ENCODE measurements at regions not wholly inside any gene's neighbourhood (a gene's known extent, or its start where the extent isn't known, plus 50 kb on each side); places are given as distances from the start of the nearest gene placed in this dataset.
"Not testable (repeated sequence)": the region's sequence is repeated elsewhere in the genome, so short reads cannot be mapped to it uniquely, and the experiment has no call there.

- Histone ChIP-seq H3K9ac (ENCODE audit: low read length in 2 of 2) (no peak overlapping the region), H3K4me3 (ENCODE audit: low read length in 2 of 2) (no peak overlapping the region), H3K4me1 (ENCODE audit: control insufficient read depth, insufficient read depth, low read length) (peaks cover 11% of the 10 kb centered on the region), H3K9me3 (ENCODE audit: control insufficient read depth in 2 of 2, low read length in 2 of 2) (peaks cover 0 to under 1% of the 10 kb centered on the region in 2 donors), H3K27ac (ENCODE audit: low read length) (no peak overlapping the region), H3K36me3 (ENCODE audit: control insufficient read depth in 2 of 2, insufficient read depth in 2 of 2, low read length in 2 of 2) (no peaks in the 10 kb centered on the region), H3K27me3 (ENCODE audit: control insufficient read depth in 1 of 2, insufficient read depth in 2 of 2, low read length in 2 of 2) (no peaks in the 10 kb centered on the region)
Observed at GRCh38 chr2:8249141-8249540, 432.7 kb upstream of the ID2 start.

GRCh38 chr2:8249769-8250168 is 432.1 kb upstream of the ID2 start:
- Histone ChIP-seq H3K27me3 (ENCODE audit: control insufficient read depth in 1 of 2, insufficient read depth in 2 of 2, low read length in 2 of 2) (no peaks in the 10 kb centered on the region), H3K27ac (ENCODE audit: low read length) (no peak overlapping the region), H3K4me1 (ENCODE audit: control insufficient read depth, insufficient read depth, low read length) (peaks cover 7% of the 10 kb centered on the region), H3K9me3 (ENCODE audit: control insufficient read depth in 2 of 2, low read length in 2 of 2) (no peaks in the 10 kb centered on the region), H3K9ac (ENCODE audit: low read length in 2 of 2) (no peak overlapping the region), H3K4me3 (ENCODE audit: low read length in 2 of 2) (no peak overlapping the region), H3K36me3 (ENCODE audit: control insufficient read depth in 2 of 2, insufficient read depth in 2 of 2, low read length in 2 of 2) (no peaks in the 10 kb centered on the region)

- H3K27me3 ChIP-seq (ENCODE audit: control insufficient read depth in 1 of 2, insufficient read depth in 2 of 2, low read length in 2 of 2); H3K9ac ChIP-seq (ENCODE audit: low read length in 2 of 2); H3K9me3 ChIP-seq (ENCODE audit: control insufficient read depth in 2 of 2, low read length in 2 of 2); H3K4me3 ChIP-seq (ENCODE audit: low read length in 2 of 2); H3K36me3 ChIP-seq (ENCODE audit: control insufficient read depth in 2 of 2, insufficient read depth in 2 of 2, low read length in 2 of 2); H3K27ac ChIP-seq (ENCODE audit: low read length); H3K4me1 ChIP-seq (ENCODE audit: control insufficient read depth, insufficient read depth, low read length): not testable (repeated sequence)
Observed at GRCh38 chr2:8250290-8250689, 431.6 kb upstream of the ID2 start.

- Histone ChIP-seq H3K36me3 (ENCODE audit: control insufficient read depth in 2 of 2, insufficient read depth in 2 of 2, low read length in 2 of 2) (no peaks in the 10 kb centered on the region), H3K27ac (ENCODE audit: low read length) (no peak overlapping the region), H3K4me1 (ENCODE audit: control insufficient read depth, insufficient read depth, low read length) (peaks cover 7% of the 10 kb centered on the region), H3K4me3 (ENCODE audit: low read length in 2 of 2) (no peak overlapping the region), H3K27me3 (ENCODE audit: control insufficient read depth in 1 of 2, insufficient read depth in 2 of 2, low read length in 2 of 2) (no peaks in the 10 kb centered on the region), H3K9ac (ENCODE audit: low read length in 2 of 2) (no peak overlapping the region), H3K9me3 (ENCODE audit: control insufficient read depth in 2 of 2, low read length in 2 of 2) (no peaks in the 10 kb centered on the region)
Observed at GRCh38 chr2:8251291-8251690, 430.6 kb upstream of the ID2 start.

- Histone ChIP-seq H3K27me3 (ENCODE audit: control insufficient read depth in 1 of 2, insufficient read depth in 2 of 2, low read length in 2 of 2) (no peaks in the 10 kb centered on the region), H3K4me3 (ENCODE audit: low read length in 2 of 2) (no peak overlapping the region), H3K9ac (ENCODE audit: low read length in 2 of 2) (no peak overlapping the region), H3K36me3 (ENCODE audit: control insufficient read depth in 2 of 2, insufficient read depth in 2 of 2, low read length in 2 of 2) (no peaks in the 10 kb centered on the region), H3K27ac (ENCODE audit: low read length) (no peak overlapping the region), H3K4me1 (ENCODE audit: control insufficient read depth, insufficient read depth, low read length) (peaks cover 7% of the 10 kb centered on the region), H3K9me3 (ENCODE audit: control insufficient read depth in 2 of 2, low read length in 2 of 2) (no peaks in the 10 kb centered on the region)
Observed at GRCh38 chr2:8251856-8252255, 430.0 kb upstream of the ID2 start.

GRCh38 chr2:8252997-8253694 is 428.7 kb upstream of the ID2 start:
- Histone ChIP-seq H3K9me3 (ENCODE audit: control insufficient read depth in 2 of 2, low read length in 2 of 2) (no peaks in the 10 kb centered on the region), H3K27ac (ENCODE audit: low read length) (no peak overlapping the region), H3K9ac (ENCODE audit: low read length in 2 of 2) (no peak overlapping the region), H3K27me3 (ENCODE audit: control insufficient read depth in 1 of 2, insufficient read depth in 2 of 2, low read length in 2 of 2) (no peaks in the 10 kb centered on the region), H3K4me3 (ENCODE audit: low read length in 2 of 2) (no peak overlapping the region), H3K4me1 (ENCODE audit: control insufficient read depth, insufficient read depth, low read length) (peaks cover 3% of the 10 kb centered on the region), H3K36me3 (ENCODE audit: control insufficient read depth in 2 of 2, insufficient read depth in 2 of 2, low read length in 2 of 2) (no peaks in the 10 kb centered on the region)

GRCh38 chr2:8253781-8254180 is 428.1 kb upstream of the ID2 start:
- H3K36me3 ChIP-seq (ENCODE audit: control insufficient read depth in 2 of 2, insufficient read depth in 2 of 2, low read length in 2 of 2): no peaks in the 10 kb centered on the region

GRCh38 chr2:8254214-8254613 is 427.6 kb upstream of the ID2 start:
- H3K4me1 ChIP-seq (ENCODE audit: control insufficient read depth, insufficient read depth, low read length); H3K9me3 ChIP-seq (ENCODE audit: control insufficient read depth in 2 of 2, low read length in 2 of 2); H3K27ac ChIP-seq (ENCODE audit: low read length); H3K4me3 ChIP-seq (ENCODE audit: low read length in 2 of 2); H3K27me3 ChIP-seq (ENCODE audit: control insufficient read depth in 1 of 2, insufficient read depth in 2 of 2, low read length in 2 of 2); H3K9ac ChIP-seq (ENCODE audit: low read length in 2 of 2); H3K36me3 ChIP-seq (ENCODE audit: control insufficient read depth in 2 of 2, insufficient read depth in 2 of 2, low read length in 2 of 2): not testable (repeated sequence)

More at GRCh38 chr2:8253781-8254180, 428.1 kb upstream of the ID2 start:
- no peak overlapping the region for H3K27ac ChIP-seq (ENCODE audit: low read length)
- no peaks in the 10 kb centered on the region for H3K27me3 ChIP-seq (ENCODE audit: control insufficient read depth in 1 of 2, insufficient read depth in 2 of 2, low read length in 2 of 2)
- H3K4me3 ChIP-seq (ENCODE audit: low read length in 2 of 2): no peak overlapping the region
- no peak overlapping the region for H3K9ac ChIP-seq (ENCODE audit: low read length in 2 of 2)
- no peaks in the 10 kb centered on the region for H3K4me1 ChIP-seq (ENCODE audit: control insufficient read depth, insufficient read depth, low read length)
- no peaks in the 10 kb centered on the region for H3K9me3 ChIP-seq (ENCODE audit: control insufficient read depth in 2 of 2, low read length in 2 of 2)

GRCh38 chr2:8254791-8255447 is 426.9 kb upstream of the ID2 start:
- Histone ChIP-seq H3K36me3 (ENCODE audit: control insufficient read depth in 2 of 2, insufficient read depth in 2 of 2, low read length in 2 of 2) (no peaks in the 10 kb centered on the region), H3K9me3 (ENCODE audit: control insufficient read depth in 2 of 2, low read length in 2 of 2) (no peaks in the 10 kb centered on the region), H3K4me3 (ENCODE audit: low read length in 2 of 2) (no peak overlapping the region), H3K27me3 (ENCODE audit: control insufficient read depth in 1 of 2, insufficient read depth in 2 of 2, low read length in 2 of 2) (no peaks in the 10 kb centered on the region), H3K27ac (ENCODE audit: low read length) (no peak overlapping the region), H3K4me1 (ENCODE audit: control insufficient read depth, insufficient read depth, low read length) (no peaks in the 10 kb centered on the region), H3K9ac (ENCODE audit: low read length in 2 of 2) (no peak overlapping the region)

GRCh38 chr2:8255448-8255800 is 426.4 kb upstream of the ID2 start:
- no peaks in the 10 kb centered on the region for H3K9me3 ChIP-seq (ENCODE audit: control insufficient read depth in 2 of 2, low read length in 2 of 2)
- no peaks in the 10 kb centered on the region for H3K27me3 ChIP-seq (ENCODE audit: control insufficient read depth in 1 of 2, insufficient read depth in 2 of 2, low read length in 2 of 2)
- no peak overlapping the region for H3K27ac ChIP-seq (ENCODE audit: low read length)
- H3K4me3 ChIP-seq (ENCODE audit: low read length in 2 of 2): no peak overlapping the region
- H3K36me3 ChIP-seq (ENCODE audit: control insufficient read depth in 2 of 2, insufficient read depth in 2 of 2, low read length in 2 of 2): no peaks in the 10 kb centered on the region
- no peak overlapping the region for H3K9ac ChIP-seq (ENCODE audit: low read length in 2 of 2)
- H3K4me1 ChIP-seq (ENCODE audit: control insufficient read depth, insufficient read depth, low read length): no peaks in the 10 kb centered on the region

GRCh38 chr2:8256905-8257304 is 425.0 kb upstream of the ID2 start:
- Histone ChIP-seq H3K27me3 (ENCODE audit: control insufficient read depth in 1 of 2, insufficient read depth in 2 of 2, low read length in 2 of 2) (no peaks in the 10 kb centered on the region), H3K9me3 (ENCODE audit: control insufficient read depth in 2 of 2, low read length in 2 of 2) (no peaks in the 10 kb centered on the region), H3K36me3 (ENCODE audit: control insufficient read depth in 2 of 2, insufficient read depth in 2 of 2, low read length in 2 of 2) (no peaks in the 10 kb centered on the region), H3K27ac (ENCODE audit: low read length) (no peak overlapping the region), H3K4me3 (ENCODE audit: low read length in 2 of 2) (no peak overlapping the region), H3K9ac (ENCODE audit: low read length in 2 of 2) (no peak overlapping the region), H3K4me1 (ENCODE audit: control insufficient read depth, insufficient read depth, low read length) (no peaks in the 10 kb centered on the region)

Data from stomach smooth muscle (tissue), 2 donors.